ENCODE measurements at regions not wholly inside any gene's neighbourhood (a gene's known extent, or its start where the extent isn't known, plus 50 kb on each side); places are given as distances from the start of the nearest gene placed in this dataset.
"Not testable (repeated sequence)": the region's sequence is repeated elsewhere in the genome, so short reads cannot be mapped to it uniquely, and the experiment has no call there.

- DNase-seq = no peak
Observed at GRCh38 chr2:37573451-37574388, 97.7 kb downstream of the CDC42EP3 start.

- no peak for DNase-seq
Observed at GRCh38 chr2:37575780-37576179, 95.7 kb downstream of the CDC42EP3 start.

GRCh38 chr2:37576194-37576593 lies 95.2 kb downstream of the CDC42EP3 start:
- DNase-seq = not testable (repeated sequence)

GRCh38 chr2:37576831-37577230 lies 94.6 kb downstream of the CDC42EP3 start:
- no peak for DNase-seq

- no peak for DNase-seq
Observed at GRCh38 chr2:37579192-37579713, 92.2 kb downstream of the CDC42EP3 start.

- DNase-seq = not testable (repeated sequence)
Observed at GRCh38 chr2:37579949-37580348, 91.5 kb downstream of the CDC42EP3 start.

- no peak for DNase-seq
Observed at GRCh38 chr2:37581433-37581832, 90.0 kb downstream of the CDC42EP3 start.

- DNase-seq = no peak
Observed at GRCh38 chr2:37582481-37583220, 88.8 kb downstream of the CDC42EP3 start.

GRCh38 chr2:37583402-37583801 lies 88.0 kb downstream of the CDC42EP3 start:
- no peak for DNase-seq

GRCh38 chr2:37583867-37584266 lies 87.6 kb downstream of the CDC42EP3 start:
- no peak for DNase-seq

GRCh38 chr2:37585295-37585908 lies 86.0 kb downstream of the CDC42EP3 start:
- DNase-seq = no peak

- DNase-seq = no peak
Observed at GRCh38 chr2:37585982-37586621, 85.3 kb downstream of the CDC42EP3 start.

GRCh38 chr2:37586663-37587317 lies 84.7 kb downstream of the CDC42EP3 start:
- no peak for DNase-seq

GRCh38 chr2:37587817-37588216 lies 83.6 kb downstream of the CDC42EP3 start:
- no peak for DNase-seq

- no peak for DNase-seq
Observed at GRCh38 chr2:37588316-37588777, 83.1 kb downstream of the CDC42EP3 start.

- DNase-seq = no peak
Observed at GRCh38 chr2:37589298-37589697, 82.1 kb downstream of the CDC42EP3 start.

- DNase-seq = no peak
Observed at GRCh38 chr2:37590119-37590571, 81.3 kb downstream of the CDC42EP3 start.

Data from 8988T (cell line).